ENCODE measurements at regions not wholly inside any gene's neighbourhood (a gene's known extent, or its start where the extent isn't known, plus 50 kb on each side); places are given as distances from the start of the nearest gene placed in this dataset.

DNA sequence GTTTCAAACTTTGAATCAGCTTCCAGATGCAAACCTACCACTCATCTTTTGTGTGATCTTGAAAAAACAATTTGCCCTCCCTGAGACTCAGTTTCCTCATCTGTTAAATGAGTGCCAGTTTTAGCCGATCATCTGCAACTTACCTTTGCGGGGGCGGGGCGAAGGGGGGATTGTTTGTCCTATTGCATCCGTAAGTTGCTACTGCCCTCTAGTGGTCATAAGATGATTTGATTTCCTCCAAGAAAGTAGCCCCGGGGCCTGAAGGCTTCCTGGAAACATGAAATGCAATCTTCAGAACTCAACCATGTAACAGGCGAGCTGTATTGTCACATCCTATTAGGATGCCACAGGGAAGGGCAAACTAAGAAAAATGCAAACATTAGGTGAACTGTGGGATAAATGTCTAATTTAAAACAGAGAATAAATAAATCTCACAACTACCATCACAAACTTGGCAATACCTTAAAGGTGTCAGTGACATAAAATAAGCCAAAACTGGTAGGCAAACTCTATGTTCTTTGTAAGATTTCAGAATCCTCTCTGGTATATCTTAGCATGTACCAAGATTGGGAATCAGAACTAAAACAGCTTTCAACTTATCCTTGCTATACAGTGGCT, 63.5 kb upstream of the CLDN18 start:
- Histone ChIP-seq H3K27ac (ENCODE audit: low read depth, low read length, poor library complexity, severe bottlenecking) (no peak overlapping the region), H3K9me2 (ENCODE audit: insufficient read depth, low read length) (no peaks in the 10 kb centered on the region), H3K4me2 (ENCODE audit: low read length) (no peak overlapping the region), H3K4me1 (ENCODE audit: insufficient read depth, low read length, poor library complexity, severe bottlenecking) (no peaks in the 10 kb centered on the region), H3K4me3 (ENCODE audit: low read depth, low read length, poor library complexity, severe bottlenecking) (no peak overlapping the region), H3K79me2 (ENCODE audit: insufficient read depth, low read depth, low read length) (no peaks in the 10 kb centered on the region), H2AFZ (ENCODE audit: low read length) (no peak overlapping the region; the same call in 1 of the 2 replicates), H3K9me3 (ENCODE audit: low read length) (no peaks in the 10 kb centered on the region), H4K20me1 (ENCODE audit: insufficient read depth, low read length) (no peaks in the 10 kb centered on the region), H3K36me3 (ENCODE audit: insufficient read depth, low read length) (no peaks in the 10 kb centered on the region)
- no peak for TF ChIP-seq EZH2phosphoT487 (IDR thresholded peaks at IDR 0.05; ENCODE audit: borderline replicate concordance, low read depth, low read length)
- TF ChIP-seq CTCF (conservative IDR thresholded peaks at IDR 0.05; ENCODE audit: low read length), result peak; percentile 94
- no TSS peak for BruUV-seq (replicated peaks)
- ChIA-PET POLR2A (interaction anchor here (0.6 kb wide), 1 partner anchor 9 kb away, joined by 3 read pairs; no protein-coding TSS in a partner anchor), CTCF (ENCODE audit: unreplicated experiment) (no interaction called here)
- DNase-seq (ENCODE audit: low spot score), result peak; percentile 80
- intact Hi-C loops (cut with micrococcal nuclease; ENCODE audit: unreplicated experiment), result loop anchor here (1.0 kb wide), 2 partner anchors 237 to 841 kb away; no protein-coding TSS in a partner anchor

DNA sequence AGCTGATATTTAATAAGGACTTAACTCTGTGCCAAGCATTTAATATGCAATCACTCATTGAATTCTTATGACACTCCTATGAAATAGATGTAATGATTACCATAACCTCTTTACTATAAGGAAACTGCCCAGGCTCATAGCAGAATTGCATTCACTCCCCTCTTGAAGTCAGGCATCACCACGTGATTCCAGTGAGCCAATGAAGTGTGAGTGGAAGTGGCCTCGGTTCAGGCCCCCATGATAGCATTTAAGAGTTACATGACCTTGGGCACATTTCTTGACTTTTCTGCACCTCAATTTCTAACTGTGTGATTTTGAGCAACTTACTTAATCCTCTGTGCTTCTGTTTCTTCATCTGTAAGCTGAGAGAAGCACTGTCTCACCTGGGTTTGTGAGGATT, 62.8 kb upstream of the CLDN18 start:
- no peaks in the 10 kb centered on the region for H3K79me2 ChIP-seq (ENCODE audit: insufficient read depth, low read depth, low read length)
- no peak for TF ChIP-seq EZH2phosphoT487 (IDR thresholded peaks at IDR 0.05; ENCODE audit: borderline replicate concordance, low read depth, low read length)
- TF ChIP-seq CTCF (conservative IDR thresholded peaks at IDR 0.05; ENCODE audit: low read length), result no peak
- no peaks in the 10 kb centered on the region for H3K9me2 ChIP-seq (ENCODE audit: insufficient read depth, low read length)
- H3K4me2 ChIP-seq (ENCODE audit: low read length), result no peak overlapping the region
- no peaks in the 10 kb centered on the region for H3K4me1 ChIP-seq (ENCODE audit: insufficient read depth, low read length, poor library complexity, severe bottlenecking)
- no peaks in the 10 kb centered on the region for H4K20me1 ChIP-seq (ENCODE audit: insufficient read depth, low read length)
- intact Hi-C loops (cut with micrococcal nuclease; ENCODE audit: unreplicated experiment), result no loop called here
- no peak overlapping the region for H3K4me3 ChIP-seq (ENCODE audit: low read depth, low read length, poor library complexity, severe bottlenecking)
- ChIA-PET CTCF (ENCODE audit: unreplicated experiment) (no interaction called here), POLR2A (no interaction called here)
- H2AFZ ChIP-seq (ENCODE audit: low read length), result no peak overlapping the region
- no peaks in the 10 kb centered on the region for H3K9me3 ChIP-seq (ENCODE audit: low read length)
- BruUV-seq (replicated peaks), result no TSS peak
- no peak for DNase-seq (ENCODE audit: low spot score)
- H3K27ac ChIP-seq (ENCODE audit: low read depth, low read length, poor library complexity, severe bottlenecking), result no peak overlapping the region
- no peaks in the 10 kb centered on the region for H3K36me3 ChIP-seq (ENCODE audit: insufficient read depth, low read length)

- Histone ChIP-seq H3K36me3 (ENCODE audit: insufficient read depth, low read length) (no peaks in the 10 kb centered on the region), H4K20me1 (ENCODE audit: insufficient read depth, low read length) (no peaks in the 10 kb centered on the region), H3K9me2 (ENCODE audit: insufficient read depth, low read length) (no peaks in the 10 kb centered on the region), H3K79me2 (ENCODE audit: insufficient read depth, low read depth, low read length) (no peaks in the 10 kb centered on the region), H3K4me3 (ENCODE audit: low read depth, low read length, poor library complexity, severe bottlenecking) (no peak overlapping the region), H2AFZ (ENCODE audit: low read length) (no peak overlapping the region), H3K27ac (ENCODE audit: low read depth, low read length, poor library complexity, severe bottlenecking) (no peak overlapping the region), H3K4me2 (ENCODE audit: low read length) (no peak overlapping the region), H3K9me3 (ENCODE audit: low read length) (no peaks in the 10 kb centered on the region), H3K4me1 (ENCODE audit: insufficient read depth, low read length, poor library complexity, severe bottlenecking) (no peaks in the 10 kb centered on the region)
- ChIA-PET POLR2A (interaction anchor here (0.7 kb wide), 1 partner anchor 40 kb away, joined by 3 read pairs; no protein-coding TSS in a partner anchor), CTCF (ENCODE audit: unreplicated experiment) (no interaction called here)
- intact Hi-C loops (cut with micrococcal nuclease; ENCODE audit: unreplicated experiment), result no loop called here
- no TSS peak for BruUV-seq (replicated peaks)
- no peak for DNase-seq (ENCODE audit: low spot score)
- TF ChIP-seq EZH2phosphoT487 (IDR thresholded peaks at IDR 0.05; ENCODE audit: borderline replicate concordance, low read depth, low read length) (no peak), CTCF (conservative IDR thresholded peaks at IDR 0.05; ENCODE audit: low read length) (no peak)
Observed at GRCh38 chr3:137948400-137949072, 61.4 kb upstream of the CLDN18 start.
